HFF-Myc (cell line): ENCODE measurements at regions not wholly inside any gene's neighbourhood (a gene's known extent, or its start where the extent isn't known, plus 50 kb on each side); places are given as distances from the start of the nearest gene placed in this dataset.
"Not testable (repeated sequence)": the region's sequence is repeated elsewhere in the genome, so short reads cannot be mapped to it uniquely, and the experiment has no call there.

Experiments used
- DNase-seq: peaks from one replicate; pipeline ENCODE4 v3.0.0-alpha.2; 2011; ENCODE audit warnings: low read depth; ENCODE audit errors: extremely low read depth
- H3K4me3 ChIP-seq: replicated peaks from 2 replicates; pipeline ENCODE4 v1.5.1; 2011; ENCODE audit warnings: low read depth, mild to moderate bottlenecking, control low read depth, low read length
- CTCF ChIP-seq: IDR thresholded peaks from 2 replicates; pipeline ENCODE4 v1.5.1; 2012; ENCODE audit warnings: mild to moderate bottlenecking, low read depth, low read length, control low read depth; ENCODE audit errors: missing control alignments

- no peak for DNase-seq
- TF ChIP-seq CTCF: no peak
- no peak overlapping the region for H3K4me3 ChIP-seq
Observed at GRCh38 chr7:96861-97260, 95.5 kb upstream of the FAM20C start.

GRCh38 chr7:97310-97841, 95.0 kb upstream of the FAM20C start:
- H3K4me3 ChIP-seq: no peak overlapping the region
- no peak for TF ChIP-seq CTCF
- DNase-seq: no peak

GRCh38 chr7:101146-102046, 91.0 kb upstream of the FAM20C start:
- TF ChIP-seq CTCF: no peak
- no peak for DNase-seq
- no peak overlapping the region for H3K4me3 ChIP-seq

GRCh38 chr7:102047-102711, 90.2 kb upstream of the FAM20C start:
- no peak for TF ChIP-seq CTCF
- DNase-seq: no peak
- H3K4me3 ChIP-seq: no peak overlapping the region

GRCh38 chr7:102721-103120, 89.7 kb upstream of the FAM20C start:
- no peak for DNase-seq
- no peak for TF ChIP-seq CTCF
- H3K4me3 ChIP-seq: no peak overlapping the region

GRCh38 chr7:103981-104380, 88.4 kb upstream of the FAM20C start:
- DNase-seq, H3K4me3 ChIP-seq: not testable (repeated sequence)

GRCh38 chr7:105002-105401, 87.4 kb upstream of the FAM20C start:
- TF ChIP-seq CTCF: no peak
- H3K4me3 ChIP-seq: no peak overlapping the region
- DNase-seq: no peak
